CD4-positive, alpha-beta memory T cell (primary cell): ENCODE measurements at regions not wholly inside any gene's neighbourhood (a gene's known extent, or its start where the extent isn't known, plus 50 kb on each side); places are given as distances from the start of the nearest gene placed in this dataset.

Experiments used
- CTCF ChIA-PET: fragments of 350-600 bp; sonication (Branson Sonifier 250); formaldehyde crosslinking; loops from one replicate; lab custom pipeline; 2021; ENCODE audit warnings: inconsistent platforms; ENCODE audit not compliant: partially characterized antibody; lab: Charles Lee
- POLR2A ChIA-PET: fragments of 350-600 bp; sonication (Branson Sonifier 250); formaldehyde crosslinking; loops from one replicate; lab custom pipeline; 2021; ENCODE audit not compliant: partially characterized antibody; lab: Charles Lee
- DNase-seq, 5 donors: peaks; one replicate each; pipeline versions ENCODE4 v3.0.0 to v3.0.0-alpha.2; 2020 to 2022; ENCODE audit warnings: mixed read lengths in 1 of 5
- H3K27ac ChIP-seq: one replicate; pipeline ENCODE4 v1.7.0; 2013; ENCODE audit warnings: low read depth, low read length
- H3K27me3 ChIP-seq: 2 replicates; pipeline ENCODE4 v1.7.0; 2013; ENCODE audit warnings: mild to moderate bottlenecking, low read length, moderate library complexity; ENCODE audit not compliant: insufficient read depth
- H3K36me3 ChIP-seq: 2 replicates; pipeline ENCODE4 v1.7.0; 2013; ENCODE audit warnings: mild to moderate bottlenecking, low read length, moderate library complexity; ENCODE audit not compliant: insufficient read depth
- H3K4me1 ChIP-seq: 2 replicates; pipeline ENCODE4 v1.7.0; 2013; ENCODE audit warnings: mild to moderate bottlenecking, low read length, moderate library complexity; ENCODE audit not compliant: insufficient read depth
- H3K4me3 ChIP-seq, 2 donors: one replicate each; pipeline ENCODE4 v1.7.0; 2013; ENCODE audit warnings: low read length in 2 of 2, mild to moderate bottlenecking in 1 of 2
- H3K9me3 ChIP-seq, 2 donors: one replicate each; pipeline ENCODE4 v1.7.0; 2013; ENCODE audit warnings: low read length in 2 of 2, control low read depth in 1 of 2; ENCODE audit not compliant: control insufficient read depth in 1 of 2
- H3K27ac Mint-ChIP-seq, 7 donors: one replicate each; pipeline ENCODE4 v1.8.0; 2020 to 2021; ENCODE audit warnings: mixed read lengths in 7 of 7, mild to moderate bottlenecking in 6 of 7, inconsistent platforms in 3 of 7, moderate library complexity in 3 of 7
- H3K27me3 Mint-ChIP-seq, 2 donors: one replicate each; pipeline ENCODE4 v1.8.0; 2020 to 2021; ENCODE audit warnings: mixed read lengths in 2 of 2
- H3K36me3 Mint-ChIP-seq, 2 donors: one replicate each; pipeline ENCODE4 v1.8.0; 2020 to 2021; ENCODE audit warnings: mixed read lengths in 2 of 2, inconsistent platforms in 1 of 2, mild to moderate bottlenecking in 1 of 2
- H3K4me1 Mint-ChIP-seq, 4 donors: one replicate each; pipeline ENCODE4 v1.8.0; 2020 to 2021; ENCODE audit warnings: mixed read lengths in 4 of 4, mild to moderate bottlenecking in 1 of 4
- H3K4me3 Mint-ChIP-seq, 8 donors: one replicate each; pipeline ENCODE4 v1.8.0; 2020 to 2021; ENCODE audit warnings: mixed read lengths in 8 of 8, mild to moderate bottlenecking in 7 of 8, moderate library complexity in 6 of 8, inconsistent platforms in 3 of 8
- H3K9me3 Mint-ChIP-seq, 8 donors: one replicate each; pipeline ENCODE4 v1.8.0; 2020 to 2021; ENCODE audit warnings: mixed read lengths in 8 of 8, mild to moderate bottlenecking in 5 of 8, inconsistent platforms in 3 of 8, moderate library complexity in 1 of 8
- intact Hi-C: fragments of 100-400 bp; cut with micrococcal nuclease; formaldehyde crosslinking; loops from one replicate; pipeline ENCODE4 v1.15.1; 2023

GRCh38 chr1:80925130-80925805 lies 875.5 kb upstream of the ADGRL2 start:
- intact Hi-C loops = no loop called here
- H3K27me3 Mint-ChIP-seq = no peaks in the 10 kb centered on the region
- ChIA-PET POLR2A (no interaction called here), CTCF (no interaction called here)
- DNase-seq = no peak
- Histone ChIP-seq H3K4me1 (no peaks in the 10 kb centered on the region), H3K9me3 (peaks cover 0 to under 1% of the 10 kb centered on the region in 2 donors), H3K36me3 (no peaks in the 10 kb centered on the region), H3K4me3 (no peak overlapping the region), H3K27ac (no peak overlapping the region), H3K27me3 (no peaks in the 10 kb centered on the region)
- H3K36me3 Mint-ChIP-seq = no peaks in the 10 kb centered on the region
- peaks cover 0 to 22% (median 4%) of the 10 kb centered on the region in 8 donors for H3K9me3 Mint-ChIP-seq
- no peak overlapping the region for H3K4me3 Mint-ChIP-seq
- no peaks in the 10 kb centered on the region for H3K4me1 Mint-ChIP-seq
- no peak overlapping the region for H3K27ac Mint-ChIP-seq

GRCh38 chr1:80924290-80924689 lies 876.4 kb upstream of the ADGRL2 start:
- intact Hi-C loops = no loop called here
- Mint-ChIP-seq H3K9me3 (peaks cover 0 to 27% (median 4%) of the 10 kb centered on the region in 8 donors), H3K27me3 (no peaks in the 10 kb centered on the region), H3K4me1 (no peaks in the 10 kb centered on the region), H3K36me3 (no peaks in the 10 kb centered on the region), H3K27ac (no peak overlapping the region), H3K4me3 (no peak overlapping the region)
- H3K27me3 ChIP-seq = no peaks in the 10 kb centered on the region
- H3K9me3 ChIP-seq = no peaks in the 10 kb centered on the region
- DNase-seq = no peak
- H3K27ac ChIP-seq = no peak overlapping the region
- POLR2A ChIA-PET = no interaction called here
- H3K36me3 ChIP-seq = no peaks in the 10 kb centered on the region
- CTCF ChIA-PET = no interaction called here
- H3K4me1 ChIP-seq = no peaks in the 10 kb centered on the region
- H3K4me3 ChIP-seq = no peak overlapping the region

- H3K9me3 Mint-ChIP-seq = peaks cover 0 to 22% (median 2%) of the 10 kb centered on the region in 8 donors
- H3K4me3 Mint-ChIP-seq = no peak overlapping the region
- H3K27ac Mint-ChIP-seq = no peak overlapping the region
- Histone ChIP-seq H3K27ac (no peak overlapping the region), H3K9me3 (no peaks in the 10 kb centered on the region), H3K27me3 (no peaks in the 10 kb centered on the region), H3K4me3 (no peak overlapping the region), H3K4me1 (no peaks in the 10 kb centered on the region), H3K36me3 (no peaks in the 10 kb centered on the region)
- ChIA-PET POLR2A (no interaction called here), CTCF (no interaction called here)
- DNase-seq = no peak
- H3K4me1 Mint-ChIP-seq = no peaks in the 10 kb centered on the region
- no peaks in the 10 kb centered on the region for H3K27me3 Mint-ChIP-seq
- H3K36me3 Mint-ChIP-seq = no peaks in the 10 kb centered on the region
- intact Hi-C loops = no loop called here
Measured at GRCh38 chr1:80922906-80923305, 877.8 kb upstream of the ADGRL2 start.

GRCh38 chr1:80919426-80919825 lies 881.3 kb upstream of the ADGRL2 start:
- peaks cover 0 to 9% (median under 1%) of the 10 kb centered on the region in 8 donors for H3K9me3 Mint-ChIP-seq
- Histone ChIP-seq H3K4me1 (no peaks in the 10 kb centered on the region), H3K27ac (no peak overlapping the region), H3K27me3 (no peaks in the 10 kb centered on the region), H3K36me3 (no peaks in the 10 kb centered on the region), H3K4me3 (no peak overlapping the region), H3K9me3 (no peaks in the 10 kb centered on the region)
- H3K4me1 Mint-ChIP-seq = no peaks in the 10 kb centered on the region
- H3K36me3 Mint-ChIP-seq = no peaks in the 10 kb centered on the region
- H3K4me3 Mint-ChIP-seq = no peak overlapping the region
- CTCF ChIA-PET = no interaction called here
- POLR2A ChIA-PET = no interaction called here
- intact Hi-C loops = no loop called here
- H3K27me3 Mint-ChIP-seq = no peaks in the 10 kb centered on the region
- no peak overlapping the region for H3K27ac Mint-ChIP-seq
- no peak for DNase-seq

- Mint-ChIP-seq H3K27me3 (no peaks in the 10 kb centered on the region), H3K4me3 (no peak overlapping the region), H3K4me1 (no peaks in the 10 kb centered on the region), H3K36me3 (no peaks in the 10 kb centered on the region), H3K9me3 (peaks cover 0 to 12% (median 5%) of the 10 kb centered on the region in 8 donors), H3K27ac (no peak overlapping the region)
- Histone ChIP-seq H3K9me3 (no peaks in the 10 kb centered on the region), H3K4me1 (no peaks in the 10 kb centered on the region), H3K27me3 (no peaks in the 10 kb centered on the region), H3K4me3 (no peak overlapping the region), H3K27ac (no peak overlapping the region), H3K36me3 (no peaks in the 10 kb centered on the region)
- intact Hi-C loops = no loop called here
- DNase-seq = no peak
- ChIA-PET POLR2A (no interaction called here), CTCF (no interaction called here)
Measured at GRCh38 chr1:80918380-80918779, 882.4 kb upstream of the ADGRL2 start.

- no peaks in the 10 kb centered on the region for H3K36me3 Mint-ChIP-seq
- H3K4me1 Mint-ChIP-seq = no peaks in the 10 kb centered on the region
- intact Hi-C loops = no loop called here
- Histone ChIP-seq H3K4me1 (no peaks in the 10 kb centered on the region), H3K36me3 (no peaks in the 10 kb centered on the region), H3K4me3 (no peak overlapping the region), H3K27ac (no peak overlapping the region), H3K9me3 (no peaks in the 10 kb centered on the region), H3K27me3 (no peaks in the 10 kb centered on the region)
- H3K9me3 Mint-ChIP-seq = peaks cover 0 to 11% (median 5%) of the 10 kb centered on the region in 8 donors
- H3K27me3 Mint-ChIP-seq = no peaks in the 10 kb centered on the region
- H3K27ac Mint-ChIP-seq = no peak overlapping the region
- POLR2A ChIA-PET = no interaction called here
- CTCF ChIA-PET = no interaction called here
- H3K4me3 Mint-ChIP-seq = no peak overlapping the region
- no peak for DNase-seq
Measured at GRCh38 chr1:80917826-80918225, 882.9 kb upstream of the ADGRL2 start.

- Histone ChIP-seq H3K27me3 (no peaks in the 10 kb centered on the region), H3K4me3 (no peak overlapping the region), H3K27ac (no peak overlapping the region), H3K4me1 (no peaks in the 10 kb centered on the region), H3K9me3 (no peaks in the 10 kb centered on the region), H3K36me3 (no peaks in the 10 kb centered on the region)
- ChIA-PET POLR2A (no interaction called here), CTCF (no interaction called here)
- no peak overlapping the region for H3K4me3 Mint-ChIP-seq
- H3K27me3 Mint-ChIP-seq = no peaks in the 10 kb centered on the region
- DNase-seq = no peak
- no peaks in the 10 kb centered on the region for H3K36me3 Mint-ChIP-seq
- H3K9me3 Mint-ChIP-seq = peaks cover 0 to 10% (median 5%) of the 10 kb centered on the region in 8 donors
- intact Hi-C loops = no loop called here
- H3K27ac Mint-ChIP-seq = no peak overlapping the region
- H3K4me1 Mint-ChIP-seq = no peaks in the 10 kb centered on the region
Measured at GRCh38 chr1:80917225-80917624, 883.5 kb upstream of the ADGRL2 start.
